Psoas muscle (tissue), 7 donors: ENCODE measurements at regions not wholly inside any gene's neighbourhood (a gene's known extent, or its start where the extent isn't known, plus 50 kb on each side); places are given as distances from the start of the nearest gene placed in this dataset.
A peak's percentile ranks its signal among the peaks of the same experiment; 100 is the strongest.

Experiments
- ATAC-seq, 4 donors: fragments of 200-7000 bp; cut with Tn5 transposase; one replicate each; pipeline ENCODE4 v1.9.1; 2020; ENCODE audit warnings: moderate library complexity in 3 of 4, mild to moderate bottlenecking in 2 of 4
- DNase-seq, 2 donors: peaks; one replicate each; pipeline ENCODE4 v3.0.0-alpha.2; 2020
- H3K27ac ChIP-seq: fragments of 200-600 bp; one replicate; pipeline ENCODE4 v1.8.0; 2022
- H3K27me3 ChIP-seq, 3 donors: fragments of 200-600 bp in 1 of 3; one replicate each; pipeline versions ENCODE4 v1.6.1 to v1.8.0; 2013 to 2022; ENCODE audit warnings: low read length in 2 of 3, mild to moderate bottlenecking in 2 of 3, moderate library complexity in 1 of 3; ENCODE audit not compliant: insufficient read depth in 3 of 3
- H3K36me3 ChIP-seq, 2 donors: fragments of 200-600 bp in 1 of 2; one replicate each; pipeline versions ENCODE4 v1.6.1 to v1.8.0; 2013 to 2022; ENCODE audit warnings: low read depth in 1 of 2, mild to moderate bottlenecking in 1 of 2, moderate library complexity in 1 of 2; ENCODE audit not compliant: insufficient read depth in 1 of 2
- H3K4me1 ChIP-seq: fragments of 200-600 bp; one replicate; pipeline ENCODE4 v1.8.0; 2022
- H3K4me3 ChIP-seq: fragments of 200-600 bp; one replicate; pipeline ENCODE4 v1.8.0; 2022; ENCODE audit warnings: mild to moderate bottlenecking
- H3K9me3 ChIP-seq: fragments of 200-600 bp; one replicate; pipeline ENCODE4 v1.8.0; 2022
- CTCF ChIP-seq: fragments of 200-600 bp; IDR thresholded peaks from one replicate; pipeline ENCODE4 v1.8.0; 2022; ENCODE audit warnings: antibody characterized with exemption
- WGBS, 3 donors: extraction: QIAGEN DNeasy Blood & Tissue Kit; methylation state at CpG; one replicate each; pipeline versions ENCODE4 v1.1.6 to v1.1.7; 2013; 5-methylcytosine and 5-hydroxymethylcytosine counted together
- intact Hi-C, 2 donors: fragments of 100-400 bp; cut with DNase I; formaldehyde crosslinking; loops; one replicate each; pipeline versions ENCODE4 v1.11.0 to v1.14.2; 2022
- donor health status: healthy with polysubstance abuse.
- donor health status: DM: no; HTN: no; CAD: no; lungs with moderate emphysema.
- donor health status: Bipolar disorder and iron deficiency.
- donor health status: healthy.
- donor health status: DM: yes; HTN: yes; CAD: no.
- donor health status: DM: no; HTN: no; CAD: no.
- donor health status: DM: yes; HTN: yes; CAD: no.

- DNase-seq (peak in 1 of 2 donors; percentile 34), ATAC-seq (no peak)
- no peak overlapping the region for H3K4me3 ChIP-seq
- TF ChIP-seq CTCF = no peak
- 96 to 98% (median 97%) methylated on average over 8 of the region's 8 CpGs for WGBS, 3 donors
- H3K27me3 ChIP-seq = peaks cover 0 to 13% (median 0%) of the 10 kb centered on the region in 3 donors
- H3K27ac ChIP-seq = no peak overlapping the region
- no peaks in the 10 kb centered on the region for H3K4me1 ChIP-seq
- intact Hi-C loops = no loop called here
- no peaks in the 10 kb centered on the region for H3K36me3 ChIP-seq
- no peaks in the 10 kb centered on the region for H3K9me3 ChIP-seq
Measured at GRCh38 chr2:239575931-239576445, 175.2 kb upstream of the HDAC4 start.

GRCh38 chr2:239574434-239575156 lies 173.8 kb upstream of the HDAC4 start:
- ATAC-seq (no peak), DNase-seq (peak in 1 of 2 donors; percentile 55)
- Histone ChIP-seq H3K27ac (no peak overlapping the region), H3K9me3 (no peaks in the 10 kb centered on the region), H3K4me1 (no peaks in the 10 kb centered on the region), H3K27me3 (peaks cover 0 to 13% (median 0%) of the 10 kb centered on the region in 3 donors), H3K36me3 (no peaks in the 10 kb centered on the region), H3K4me3 (no peak overlapping the region)
- intact Hi-C loops = no loop called here
- WGBS, 3 donors = 32 to 40% (median 39%) methylated on average over 13 of the region's 13 CpGs
- TF ChIP-seq CTCF = no peak

- intact Hi-C loops = no loop called here
- H3K36me3 ChIP-seq = no peaks in the 10 kb centered on the region
- DNase-seq (peak in 1 of 2 donors; percentile 8), ATAC-seq (no peak)
- H3K27me3 ChIP-seq = peaks cover 0 to 13% (median 0%) of the 10 kb centered on the region in 3 donors
- H3K27ac ChIP-seq = no peak overlapping the region
- no peak for TF ChIP-seq CTCF
- 60 to 72% (median 64%) methylated on average over 5 of the region's 5 CpGs for WGBS, 3 donors
- H3K4me3 ChIP-seq = no peak overlapping the region
- H3K9me3 ChIP-seq = no peaks in the 10 kb centered on the region
- no peaks in the 10 kb centered on the region for H3K4me1 ChIP-seq
Measured at GRCh38 chr2:239574054-239574433, 173.2 kb upstream of the HDAC4 start.

- Histone ChIP-seq H3K27me3 (peaks cover 0 to 8% (median 0%) of the 10 kb centered on the region in 3 donors), H3K4me1 (no peaks in the 10 kb centered on the region), H3K27ac (no peak overlapping the region), H3K4me3 (no peak overlapping the region), H3K36me3 (no peaks in the 10 kb centered on the region), H3K9me3 (no peaks in the 10 kb centered on the region)
- ATAC-seq (no peak), DNase-seq (peak in 1 of 2 donors; percentile 31)
- 83 to 96% (median 92%) methylated on average over 6 of the region's 6 CpGs for WGBS, 3 donors
- intact Hi-C loops = no loop called here
- TF ChIP-seq CTCF = no peak
Measured at GRCh38 chr2:239570971-239571520, 170.2 kb upstream of the HDAC4 start.
